C4-2B (cell line): ENCODE measurements at regions not wholly inside any gene's neighbourhood (a gene's known extent, or its start where the extent isn't known, plus 50 kb on each side); places are given as distances from the start of the nearest gene placed in this dataset.

Experiments
- ZFX ChIP-seq: fragments of 450-650 bp; IDR thresholded peaks from 2 replicates; pipeline ENCODE4 v1.6.1; 2017
- TF ChIP-seq, protein P1 (sequence below): fragments of 450-650 bp; conservative IDR thresholded peaks from 2 replicates; pipeline ENCODE4 v1.5.1; 2017; ENCODE audit warnings: mild to moderate bottlenecking

DNA sequence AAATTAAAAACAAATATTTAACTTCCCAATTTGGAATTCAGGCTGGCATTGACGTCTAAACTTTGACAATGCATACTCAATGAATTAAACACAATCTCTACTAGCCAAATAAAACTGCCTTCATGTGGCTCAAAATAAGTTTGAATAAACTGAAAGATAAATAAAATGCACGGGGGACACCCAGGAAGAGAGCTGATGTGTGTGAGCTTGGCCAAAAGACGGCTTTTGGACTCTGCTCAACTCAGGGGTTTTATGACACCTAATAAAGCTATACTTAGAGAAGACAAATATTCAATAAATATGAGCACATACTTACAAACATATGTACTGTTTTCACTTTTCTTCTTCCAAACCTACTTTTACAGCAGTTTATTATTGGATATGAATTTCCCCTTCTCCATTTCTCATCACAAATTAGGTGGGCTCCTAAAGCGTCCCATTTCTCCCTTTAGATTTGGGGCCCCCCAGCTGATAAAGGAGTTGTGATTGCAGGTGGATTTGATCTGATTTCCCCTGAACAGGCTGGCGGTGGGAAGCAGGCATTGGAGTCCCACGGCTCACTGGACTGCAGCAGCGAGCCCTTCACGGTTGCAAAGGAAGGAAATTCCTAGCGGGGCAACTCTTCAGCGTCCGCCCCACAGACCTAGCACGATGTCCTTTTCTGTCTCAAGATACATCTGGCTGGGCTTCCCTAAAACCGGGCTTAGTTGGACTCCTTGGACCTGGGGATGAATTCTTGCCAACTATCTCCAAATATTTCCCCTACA lies 79.6 kb downstream of the INSIG1 start:
- TF ChIP-seq, protein P1, sequence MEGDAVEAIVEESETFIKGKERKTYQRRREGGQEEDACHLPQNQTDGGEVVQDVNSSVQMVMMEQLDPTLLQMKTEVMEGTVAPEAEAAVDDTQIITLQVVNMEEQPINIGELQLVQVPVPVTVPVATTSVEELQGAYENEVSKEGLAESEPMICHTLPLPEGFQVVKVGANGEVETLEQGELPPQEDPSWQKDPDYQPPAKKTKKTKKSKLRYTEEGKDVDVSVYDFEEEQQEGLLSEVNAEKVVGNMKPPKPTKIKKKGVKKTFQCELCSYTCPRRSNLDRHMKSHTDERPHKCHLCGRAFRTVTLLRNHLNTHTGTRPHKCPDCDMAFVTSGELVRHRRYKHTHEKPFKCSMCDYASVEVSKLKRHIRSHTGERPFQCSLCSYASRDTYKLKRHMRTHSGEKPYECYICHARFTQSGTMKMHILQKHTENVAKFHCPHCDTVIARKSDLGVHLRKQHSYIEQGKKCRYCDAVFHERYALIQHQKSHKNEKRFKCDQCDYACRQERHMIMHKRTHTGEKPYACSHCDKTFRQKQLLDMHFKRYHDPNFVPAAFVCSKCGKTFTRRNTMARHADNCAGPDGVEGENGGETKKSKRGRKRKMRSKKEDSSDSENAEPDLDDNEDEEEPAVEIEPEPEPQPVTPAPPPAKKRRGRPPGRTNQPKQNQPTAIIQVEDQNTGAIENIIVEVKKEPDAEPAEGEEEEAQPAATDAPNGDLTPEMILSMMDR, result no peak
- TF ChIP-seq ZFX, result no peak
